ENCODE measurements at regions not wholly inside any gene's neighbourhood (a gene's known extent, or its start where the extent isn't known, plus 50 kb on each side); places are given as distances from the start of the nearest gene placed in this dataset.

- no peak for TF ChIP-seq CTCF (conservative IDR thresholded peaks at IDR 0.05; ENCODE audit: low read depth)
- no peak for DNase-seq (ENCODE audit: low spot score)
- ChIA-PET CTCF (interaction anchor here (0.7 kb wide), 2 partner anchors 86 to 528 kb away, joined by 3 to 4 read pairs; no protein-coding TSS in a partner anchor), POLR2A (ENCODE audit: low non-redundant PET) (no interaction called here)
- H3K27ac ChIP-seq = no peak overlapping the region
Measured at GRCh38 chr21:27447843-27448242, 481.0 kb upstream of the ADAMTS5 start.

- CTCF ChIA-PET = interaction anchor here (0.6 kb wide), 1 partner anchor 794 kb away, joined by 3 read pairs; no protein-coding TSS in a partner anchor
- TF ChIP-seq CTCF (conservative IDR thresholded peaks at IDR 0.05; ENCODE audit: low read depth) = no peak
- no peak overlapping the region for H3K27ac ChIP-seq
- POLR2A ChIA-PET (ENCODE audit: low non-redundant PET) = no interaction called here
- no peak for DNase-seq (ENCODE audit: low spot score)
Measured at GRCh38 chr21:27429710-27430341, 462.9 kb upstream of the ADAMTS5 start.

- no peak for DNase-seq (ENCODE audit: low spot score)
- H3K27ac ChIP-seq = no peak overlapping the region
- ChIA-PET CTCF (no interaction called here), POLR2A (ENCODE audit: low non-redundant PET) (no interaction called here)
- TF ChIP-seq CTCF (conservative IDR thresholded peaks at IDR 0.05; ENCODE audit: low read depth) = no peak
Measured at GRCh38 chr21:27426196-27426595, 459.3 kb upstream of the ADAMTS5 start.

- no peak for DNase-seq (ENCODE audit: low spot score)
- CTCF ChIA-PET = no interaction called here
- POLR2A ChIA-PET (ENCODE audit: low non-redundant PET) = no interaction called here
- no peak for TF ChIP-seq CTCF (conservative IDR thresholded peaks at IDR 0.05; ENCODE audit: low read depth)
- no peak overlapping the region for H3K27ac ChIP-seq
Measured at GRCh38 chr21:27425574-27425973, 458.7 kb upstream of the ADAMTS5 start.

GRCh38 chr21:27425172-27425571 lies 458.3 kb upstream of the ADAMTS5 start:
- no peak for TF ChIP-seq CTCF (conservative IDR thresholded peaks at IDR 0.05; ENCODE audit: low read depth)
- CTCF ChIA-PET = interaction anchor here (0.6 kb wide), 1 partner anchor 36 kb away, joined by 3 read pairs; no protein-coding TSS in a partner anchor
- POLR2A ChIA-PET (ENCODE audit: low non-redundant PET) = no interaction called here
- DNase-seq (ENCODE audit: low spot score) = no peak
- H3K27ac ChIP-seq = no peak overlapping the region

- POLR2A ChIA-PET (ENCODE audit: low non-redundant PET) = no interaction called here
- no peak for DNase-seq (ENCODE audit: low spot score)
- TF ChIP-seq CTCF (conservative IDR thresholded peaks at IDR 0.05; ENCODE audit: low read depth) = no peak
- CTCF ChIA-PET = interaction anchor here (0.6 kb wide), 2 partner anchors 36 to 40 kb away, joined by 3 read pairs; no protein-coding TSS in a partner anchor
- no peak overlapping the region for H3K27ac ChIP-seq
Measured at GRCh38 chr21:27424601-27425000, 457.7 kb upstream of the ADAMTS5 start.

All from RWPE1 (cell line).